Lower leg skin (tissue), 3 donors: ENCODE measurements at regions not wholly inside any gene's neighbourhood (a gene's known extent, or its start where the extent isn't known, plus 50 kb on each side); places are given as distances from the start of the nearest gene placed in this dataset.

Source experiments
- CTCF ChIP-seq, 3 donors: fragments of 450-650 bp; IDR thresholded peaks; one replicate each; pipeline ENCODE4 v1.5.1; 2016; ENCODE audit warnings: antibody characterized with exemption in 3 of 3, mild to moderate bottlenecking in 3 of 3, moderate library complexity in 2 of 3
- POLR2A ChIP-seq, 2 donors: fragments of 450-650 bp; IDR thresholded peaks; one replicate each; pipeline ENCODE4 v1.6.1; 2016 to 2017; ENCODE audit warnings: antibody characterized with exemption in 2 of 2, mild to moderate bottlenecking in 1 of 2, moderate library complexity in 1 of 2

- TF ChIP-seq POLR2A (IDR thresholded peaks at IDR 0.05) (no peak), CTCF (IDR thresholded peaks at IDR 0.05) (no peak)
These were observed 126.6 kb upstream of the IL12B start for GRCh38 chr5:159456722-159457465.
